ACC112 (cell line): ENCODE measurements at regions not wholly inside any gene's neighbourhood (a gene's known extent, or its start where the extent isn't known, plus 50 kb on each side); places are given as distances from the start of the nearest gene placed in this dataset.

ENCODE experiments used
- H2AFZ ChIP-seq: fragments of 200-600 bp; sonication (generic); one replicate; pipeline ENCODE4 v1.6.0; 2017; ENCODE audit warnings: antibody characterized with exemption, low read length; ENCODE audit not compliant: unreplicated experiment
- H3K27ac ChIP-seq: fragments of 200-600 bp; sonication (generic); 2 replicates; pipeline ENCODE4 v1.5.1; 2014; ENCODE audit warnings: low read depth, mild to moderate bottlenecking, antibody characterized with exemption, low read length, moderate library complexity
- H3K27me3 ChIP-seq: fragments of 200-600 bp; sonication (generic); 2 replicates; pipeline ENCODE4 v1.6.1; 2014; ENCODE audit warnings: mild to moderate bottlenecking, antibody characterized with exemption, low read length, moderate library complexity, mixed read lengths; ENCODE audit not compliant: insufficient read depth
- H3K36me3 ChIP-seq: fragments of 200-600 bp; sonication (generic); 2 replicates; pipeline ENCODE4 v1.6.1; 2016; ENCODE audit warnings: mild to moderate bottlenecking, antibody characterized with exemption, low read length, moderate library complexity, mixed read lengths; ENCODE audit not compliant: insufficient read depth
- H3K4me1 ChIP-seq: fragments of 200-600 bp; sonication (generic); one replicate; pipeline ENCODE4 v1.6.1; 2016; ENCODE audit warnings: low read length, mixed read lengths; ENCODE audit not compliant: insufficient read depth, unreplicated experiment, control insufficient read depth
- H3K4me3 ChIP-seq: fragments of 200-600 bp; sonication (generic); 2 replicates; pipeline ENCODE4 v1.5.1; 2014; ENCODE audit warnings: mild to moderate bottlenecking, low read depth, low read length
- H3K79me2 ChIP-seq: fragments of 200-600 bp; sonication (generic); one replicate; pipeline ENCODE4 v1.6.0; 2016; ENCODE audit warnings: low read length; ENCODE audit not compliant: control insufficient read depth, unreplicated experiment, insufficient read depth

DNA sequence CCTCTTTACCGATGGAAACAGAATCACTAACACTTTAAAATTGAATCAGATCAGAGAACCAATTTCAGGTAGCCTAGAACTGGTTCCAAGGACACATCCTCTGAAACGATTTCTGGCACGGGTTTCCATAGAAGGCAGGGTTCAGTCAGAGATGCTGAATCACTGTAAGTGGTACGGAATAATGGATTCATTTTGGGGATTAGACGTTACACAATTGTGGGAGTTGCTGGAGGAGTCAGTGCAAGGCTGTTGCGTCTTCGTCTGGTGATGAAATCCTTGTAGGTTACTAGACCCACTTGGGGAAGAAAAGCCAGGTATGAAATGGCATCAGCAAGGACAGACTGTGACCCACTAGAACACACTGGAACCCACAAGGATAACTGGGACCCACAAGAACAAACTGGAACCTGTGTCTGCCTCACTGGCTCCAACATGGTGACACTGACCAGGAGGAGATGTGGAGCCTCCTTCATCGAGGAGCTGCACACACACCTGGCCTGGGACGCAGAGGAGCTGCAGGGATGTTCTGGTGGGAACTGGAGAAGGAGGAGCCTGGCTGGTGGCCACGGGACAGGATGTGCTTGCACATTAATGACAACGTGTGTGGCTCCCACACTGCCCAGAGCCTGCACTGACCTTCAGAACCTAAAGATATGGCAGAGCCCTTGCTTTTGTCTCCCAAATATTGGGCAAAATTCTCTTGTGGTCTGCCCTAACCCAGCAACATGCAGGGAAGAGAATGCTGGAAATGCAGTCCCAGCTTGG lies 105.1 kb downstream of the TRAPPC11 start:
- H3K36me3 ChIP-seq: no peaks in the 10 kb centered on the region

DNA sequence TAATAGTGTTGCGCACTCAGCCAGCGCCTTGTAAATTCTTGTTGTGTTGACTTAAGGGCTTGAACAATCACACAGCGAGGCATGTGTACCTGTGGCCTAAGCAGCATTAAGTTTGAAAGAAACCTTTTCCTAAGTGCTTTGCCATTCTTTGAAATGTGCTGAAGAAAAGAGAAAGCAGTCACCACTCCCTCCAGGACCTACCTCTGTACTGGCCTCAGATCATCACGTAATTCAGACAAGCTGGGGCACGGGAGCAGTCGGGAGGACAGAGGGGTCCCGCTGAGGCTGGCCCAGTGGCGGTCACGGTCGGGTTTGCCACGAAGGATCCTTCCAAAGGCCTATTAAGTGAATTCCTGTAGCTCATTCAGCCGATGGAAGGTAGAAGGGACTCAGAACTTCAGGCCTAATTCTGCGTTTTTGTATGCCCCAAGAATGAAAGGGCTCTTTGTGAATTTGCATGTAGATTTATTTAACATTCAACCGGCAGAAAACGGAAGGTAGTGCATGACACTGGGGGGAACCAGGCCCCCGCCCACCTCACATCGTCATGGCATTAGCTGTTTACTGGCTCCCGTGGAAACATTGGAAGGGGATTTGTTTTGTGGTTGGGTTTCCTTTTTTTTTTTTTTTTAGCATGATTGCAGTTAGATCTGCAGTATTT lies 106.3 kb downstream of the TRAPPC11 start:
- Histone ChIP-seq H3K4me3 (no peak overlapping the region), H3K4me1 (no peaks in the 10 kb centered on the region), H3K36me3 (no peaks in the 10 kb centered on the region), H2AFZ (no peak overlapping the region), H3K27ac (no peak overlapping the region), H3K79me2 (no peaks in the 10 kb centered on the region), H3K27me3 (peaks cover 27% of the 10 kb centered on the region; the same call in 1 of the 2 replicates)

More for the DNA sequence above, 105.1 kb downstream of the TRAPPC11 start:
- H3K4me1 ChIP-seq: no peaks in the 10 kb centered on the region
- no peak overlapping the region for H3K4me3 ChIP-seq
- peaks cover 31% of the 10 kb centered on the region for H3K27me3 ChIP-seq
- H3K79me2 ChIP-seq: no peaks in the 10 kb centered on the region
- no peak overlapping the region for H3K27ac ChIP-seq
- H2AFZ ChIP-seq: no peak overlapping the region

DNA sequence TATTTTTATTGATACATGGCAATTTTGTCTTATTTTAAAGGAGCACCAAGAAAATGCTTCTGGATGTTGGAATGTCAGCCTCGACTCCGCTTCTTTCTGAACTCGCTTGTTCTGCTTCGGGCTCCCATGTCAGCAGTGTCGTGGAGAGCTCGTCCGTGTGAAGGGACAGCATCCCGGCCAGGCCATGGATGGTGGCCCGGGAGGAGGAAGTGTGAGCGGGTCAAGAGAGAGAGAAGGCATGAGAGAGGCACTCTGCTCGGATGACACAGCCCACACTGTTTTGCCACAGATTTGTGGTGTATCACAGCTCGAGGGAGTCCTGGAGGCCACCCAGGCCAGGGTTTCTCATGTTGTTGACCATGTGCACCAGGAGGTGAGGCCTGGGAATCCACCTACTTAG lies 107.0 kb downstream of the TRAPPC11 start:
- H2AFZ ChIP-seq: no peak overlapping the region
- no peaks in the 10 kb centered on the region for H3K4me1 ChIP-seq
- no peak overlapping the region for H3K4me3 ChIP-seq
- H3K27ac ChIP-seq: no peak overlapping the region
- H3K36me3 ChIP-seq: no peaks in the 10 kb centered on the region
- peaks cover 23% of the 10 kb centered on the region; the same call in 1 of the 2 replicates for H3K27me3 ChIP-seq
- H3K79me2 ChIP-seq: no peaks in the 10 kb centered on the region

DNA sequence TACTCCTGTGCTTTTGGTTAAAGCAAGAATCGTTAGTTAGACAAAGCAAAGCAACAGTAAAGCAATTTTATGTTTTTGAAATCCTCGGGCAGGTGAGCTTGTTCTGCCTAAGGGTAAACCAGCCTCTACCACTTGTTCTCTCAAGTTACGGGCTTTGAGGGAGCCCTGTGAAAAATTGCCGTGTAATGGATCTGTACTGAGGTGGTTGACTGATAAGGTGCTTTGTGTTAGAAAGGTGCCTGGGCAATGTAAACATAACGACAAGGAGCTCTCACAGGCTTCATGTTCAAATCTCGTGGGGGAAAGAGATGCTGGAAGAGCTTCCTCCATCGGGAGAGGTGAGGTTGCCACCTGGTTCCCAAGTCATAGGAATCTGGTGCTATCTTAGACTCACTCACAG lies 111.8 kb downstream of the TRAPPC11 start:
- Histone ChIP-seq H3K27ac (no peak overlapping the region), H3K4me3 (no peak overlapping the region), H3K79me2 (no peaks in the 10 kb centered on the region), H3K27me3 (peaks cover 5% of the 10 kb centered on the region; the same call in 1 of the 2 replicates), H2AFZ (no peak overlapping the region), H3K4me1 (no peaks in the 10 kb centered on the region), H3K36me3 (no peaks in the 10 kb centered on the region)

DNA sequence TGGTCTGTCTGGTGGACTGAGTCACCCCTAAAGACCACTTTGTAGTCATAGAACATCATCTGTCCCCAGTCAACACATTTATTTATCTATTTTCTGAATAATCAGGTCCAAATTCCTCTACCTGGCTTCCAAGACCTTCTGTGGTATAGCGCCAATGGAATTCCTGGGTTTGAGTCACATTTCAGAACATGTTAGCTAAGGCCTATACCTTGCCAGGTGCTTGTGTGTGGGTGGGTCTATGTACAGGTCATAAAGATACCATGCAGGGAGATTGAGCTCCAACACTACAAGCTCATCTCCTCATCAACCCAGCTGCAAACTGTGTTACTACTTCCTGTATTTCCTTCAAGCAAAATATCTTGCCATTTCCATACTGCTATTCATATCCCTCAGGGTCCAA lies 113.3 kb downstream of the TRAPPC11 start:
- H3K4me3 ChIP-seq: no peak overlapping the region
- H3K27ac ChIP-seq: no peak overlapping the region
- no peaks in the 10 kb centered on the region for H3K4me1 ChIP-seq

DNA sequence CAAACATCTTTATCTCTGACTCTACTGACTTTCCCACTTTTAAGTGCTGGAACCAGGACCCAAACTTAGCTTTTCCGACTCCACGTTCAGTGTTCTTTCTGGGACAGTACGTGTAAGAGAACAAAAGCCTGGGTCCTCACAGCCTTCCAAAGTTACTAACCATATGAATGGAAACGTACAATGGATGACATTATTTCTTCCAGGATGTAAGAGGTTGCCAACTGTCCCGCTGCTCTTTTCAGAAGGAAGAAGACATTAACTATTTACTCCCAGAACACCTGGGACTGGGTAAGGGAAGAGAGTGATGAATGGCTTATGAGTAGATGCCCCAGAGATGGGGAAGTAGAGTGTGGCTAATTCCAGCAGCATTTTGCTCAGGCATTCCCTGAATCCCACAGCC lies 114.7 kb downstream of the TRAPPC11 start:
- H3K27ac ChIP-seq: no peak overlapping the region
- H3K27me3 ChIP-seq: peaks cover 10% of the 10 kb centered on the region; the same call in 1 of the 2 replicates
- no peaks in the 10 kb centered on the region for H3K4me1 ChIP-seq
- no peaks in the 10 kb centered on the region for H3K79me2 ChIP-seq
- H3K36me3 ChIP-seq: no peaks in the 10 kb centered on the region
- H2AFZ ChIP-seq: no peak overlapping the region
- no peak overlapping the region for H3K4me3 ChIP-seq

More for the DNA sequence above, 113.3 kb downstream of the TRAPPC11 start:
- H2AFZ ChIP-seq: no peak overlapping the region
- peaks cover 10% of the 10 kb centered on the region; the same call in 1 of the 2 replicates for H3K27me3 ChIP-seq
- H3K36me3 ChIP-seq: no peaks in the 10 kb centered on the region
- H3K79me2 ChIP-seq: no peaks in the 10 kb centered on the region

DNA sequence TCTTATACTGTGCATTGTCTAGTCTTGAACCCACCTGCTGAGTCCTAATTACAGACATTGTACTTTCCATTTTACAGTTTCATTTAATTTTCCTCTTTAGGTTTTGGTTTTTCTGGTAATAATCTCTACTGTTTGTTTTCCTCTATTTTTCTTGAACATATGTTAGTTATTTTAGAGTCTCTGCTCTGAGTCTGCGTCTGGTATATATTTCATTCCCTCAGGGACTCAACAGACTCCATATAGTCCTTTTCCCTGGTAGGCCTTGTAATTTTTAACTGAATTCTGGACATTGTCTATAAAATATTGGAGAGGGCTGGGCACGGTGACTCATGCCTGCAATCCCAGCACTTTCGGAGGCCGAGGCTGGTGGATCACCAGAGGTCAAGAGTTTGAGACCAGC lies 121.8 kb upstream of the STOX2 start:
- H3K27me3 ChIP-seq: no peaks in the 10 kb centered on the region; the same call in 1 of the 2 replicates
- no peak overlapping the region for H2AFZ ChIP-seq
- peaks cover 3% of the 10 kb centered on the region for H3K4me1 ChIP-seq
- H3K27ac ChIP-seq: no peak overlapping the region
- H3K79me2 ChIP-seq: no peaks in the 10 kb centered on the region
- no peaks in the 10 kb centered on the region for H3K36me3 ChIP-seq
- H3K4me3 ChIP-seq: no peak overlapping the region

DNA sequence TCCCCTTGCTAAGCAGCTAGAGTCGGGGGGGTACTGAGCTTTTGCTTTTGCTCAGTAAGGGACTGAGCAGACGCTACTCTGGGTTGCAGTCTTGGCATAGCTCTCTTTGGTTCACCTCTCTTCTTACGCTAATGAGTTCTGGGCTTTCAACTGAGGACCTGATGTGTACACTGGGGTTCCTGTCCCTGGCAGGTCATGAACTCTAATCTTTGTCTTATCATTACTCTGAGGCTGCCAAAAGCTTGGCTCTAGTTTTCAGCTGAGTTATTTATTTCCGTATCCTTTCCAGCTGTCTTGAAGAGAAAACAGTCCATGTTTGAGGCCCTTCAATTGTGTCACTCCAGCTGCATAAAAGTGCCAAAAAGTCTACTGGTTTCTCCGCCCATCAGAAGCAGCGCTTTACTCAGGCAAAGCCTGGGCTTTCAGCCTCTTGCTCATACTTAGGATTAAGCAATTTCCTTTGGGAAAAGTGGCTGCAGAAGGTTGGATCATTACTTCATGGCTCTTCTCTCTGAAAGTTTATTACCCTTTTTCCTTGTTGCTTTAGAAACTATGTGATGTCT lies 121.0 kb upstream of the STOX2 start:
- H3K79me2 ChIP-seq: no peaks in the 10 kb centered on the region
- no peaks in the 10 kb centered on the region; the same call in 1 of the 2 replicates for H3K27me3 ChIP-seq
- H3K27ac ChIP-seq: no peak overlapping the region
- H3K4me1 ChIP-seq: peaks cover 3% of the 10 kb centered on the region
- H3K4me3 ChIP-seq: no peak overlapping the region
- no peak overlapping the region for H2AFZ ChIP-seq
- H3K36me3 ChIP-seq: no peaks in the 10 kb centered on the region

DNA sequence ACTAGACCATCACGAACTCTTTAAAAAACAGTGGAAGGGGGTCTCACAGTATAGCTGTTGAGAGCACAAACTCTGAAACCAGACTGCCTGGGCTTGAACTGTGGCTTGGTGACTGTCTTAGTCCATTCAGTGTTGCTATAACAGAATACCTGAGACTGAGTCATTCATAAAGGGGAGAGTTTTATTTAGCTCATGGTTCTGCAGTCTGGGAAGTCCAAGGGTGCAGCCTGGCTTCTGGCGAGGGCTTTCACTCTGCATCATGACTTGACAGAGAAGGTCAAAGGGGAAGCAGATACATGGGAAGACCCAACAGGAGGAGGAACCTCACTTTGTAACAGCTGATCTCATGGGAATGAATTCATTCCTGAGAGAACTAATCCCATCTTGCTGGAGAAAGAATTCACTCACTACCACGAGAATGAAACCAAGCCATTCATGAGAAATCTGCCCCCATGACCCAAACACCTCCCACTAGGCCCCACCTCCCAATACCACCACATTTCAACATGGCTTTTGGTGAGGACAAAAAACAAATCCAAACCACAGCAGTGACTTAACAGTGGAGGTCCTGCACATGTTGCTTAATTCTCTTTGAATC lies 116.7 kb upstream of the STOX2 start:
- Histone ChIP-seq H3K4me3 (no peak overlapping the region), H3K4me1 (peaks cover 3% of the 10 kb centered on the region), H2AFZ (no peak overlapping the region), H3K27me3 (peaks cover 4% of the 10 kb centered on the region; the same call in 1 of the 2 replicates), H3K79me2 (no peaks in the 10 kb centered on the region), H3K36me3 (no peaks in the 10 kb centered on the region), H3K27ac (no peak overlapping the region)

DNA sequence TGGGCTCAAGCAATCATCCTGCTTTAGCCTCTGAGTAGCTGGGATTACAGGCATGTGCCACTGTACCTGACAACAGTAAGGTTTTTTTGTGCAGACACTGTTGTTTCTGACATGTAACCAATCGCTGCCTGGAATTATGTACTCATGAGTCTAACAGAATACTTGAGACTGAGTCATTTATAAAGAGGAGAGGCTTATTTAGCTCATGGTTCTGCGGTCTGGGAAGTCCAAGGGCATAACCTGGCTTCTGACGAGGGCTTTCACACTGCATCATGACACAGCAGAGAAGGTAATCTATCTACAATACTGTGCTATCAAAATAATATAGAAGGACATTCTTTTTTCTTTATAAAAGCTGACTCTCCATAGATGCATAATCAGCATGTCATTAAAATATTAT lies 115.5 kb upstream of the STOX2 start:
- H2AFZ ChIP-seq: no peak overlapping the region
- H3K4me1 ChIP-seq: no peaks in the 10 kb centered on the region
- no peaks in the 10 kb centered on the region for H3K36me3 ChIP-seq
- peaks cover 13% of the 10 kb centered on the region; the same call in 1 of the 2 replicates for H3K27me3 ChIP-seq
- no peak overlapping the region for H3K4me3 ChIP-seq
- no peak overlapping the region for H3K27ac ChIP-seq
- H3K79me2 ChIP-seq: no peaks in the 10 kb centered on the region
